Karpas-422 (cell line): ENCODE measurements at regions not wholly inside any gene's neighbourhood (a gene's known extent, or its start where the extent isn't known, plus 50 kb on each side); places are given as distances from the start of the nearest gene placed in this dataset.

Source experiments
- DNase-seq: peaks from one replicate; pipeline ENCODE4 v3.0.0-alpha.2; 2015
- H2AFZ ChIP-seq: fragments of 200-600 bp; sonication (generic); 2 replicates; pipeline ENCODE4 v1.6.1; 2014; ENCODE audit warnings: antibody characterized with exemption, low read length, mixed read lengths
- H3K27ac ChIP-seq: fragments of 200-600 bp; sonication (generic); 2 replicates; pipeline ENCODE4 v1.5.1; 2014; ENCODE audit warnings: mild to moderate bottlenecking, low read length, moderate library complexity
- H3K27me3 ChIP-seq: fragments of 200-600 bp; sonication (generic); 2 replicates; pipeline ENCODE4 v1.6.1; 2014; ENCODE audit warnings: low read length, mixed read lengths
- H3K36me3 ChIP-seq: fragments of 200-600 bp; sonication (generic); 2 replicates; pipeline ENCODE4 v1.6.1; 2014; ENCODE audit warnings: low read length, mixed read lengths; ENCODE audit not compliant: insufficient read depth
- H3K4me1 ChIP-seq: fragments of 200-600 bp; sonication (generic); 2 replicates; pipeline ENCODE4 v1.6.1; 2014; ENCODE audit warnings: mild to moderate bottlenecking, low read length, mixed read lengths
- H3K4me2 ChIP-seq: fragments of 200-600 bp; sonication (generic); 2 replicates; pipeline ENCODE4 v1.6.1; 2014; ENCODE audit warnings: low read length, low read depth, mild to moderate bottlenecking; ENCODE audit not compliant: poor library complexity, severe bottlenecking
- H3K4me3 ChIP-seq: fragments of 200-600 bp; sonication (generic); 2 replicates; pipeline ENCODE4 v1.5.1; 2014; ENCODE audit warnings: mild to moderate bottlenecking, antibody characterized with exemption, low read length, mixed read lengths
- H3K79me2 ChIP-seq: fragments of 200-600 bp; sonication (generic); 2 replicates; pipeline ENCODE4 v1.6.1; 2014; ENCODE audit warnings: mild to moderate bottlenecking, low read length, mixed read lengths
- H3K9ac ChIP-seq: fragments of 200-600 bp; sonication (generic); 2 replicates; pipeline ENCODE4 v1.6.0; 2014; ENCODE audit warnings: low read length
- H3K9me2 ChIP-seq: fragments of 200-600 bp; sonication (generic), shearing (Covaris generic); replicated peaks from 2 replicates; pipeline ENCODE4 v1.6.0; 2014; ENCODE audit warnings: mild to moderate bottlenecking, low read length, moderate library complexity; ENCODE audit not compliant: insufficient read depth
- H3K9me3 ChIP-seq: fragments of 300-700, 200-600 bp; sonication (generic); 2 replicates; pipeline ENCODE4 v1.6.1; 2014; ENCODE audit warnings: low read length, mixed read lengths
- H4K20me1 ChIP-seq: fragments of 200-600 bp; sonication (generic); 2 replicates; pipeline ENCODE4 v1.6.1; 2014; ENCODE audit warnings: mild to moderate bottlenecking, antibody characterized with exemption, low read length, low read depth; ENCODE audit not compliant: insufficient read depth

DNA sequence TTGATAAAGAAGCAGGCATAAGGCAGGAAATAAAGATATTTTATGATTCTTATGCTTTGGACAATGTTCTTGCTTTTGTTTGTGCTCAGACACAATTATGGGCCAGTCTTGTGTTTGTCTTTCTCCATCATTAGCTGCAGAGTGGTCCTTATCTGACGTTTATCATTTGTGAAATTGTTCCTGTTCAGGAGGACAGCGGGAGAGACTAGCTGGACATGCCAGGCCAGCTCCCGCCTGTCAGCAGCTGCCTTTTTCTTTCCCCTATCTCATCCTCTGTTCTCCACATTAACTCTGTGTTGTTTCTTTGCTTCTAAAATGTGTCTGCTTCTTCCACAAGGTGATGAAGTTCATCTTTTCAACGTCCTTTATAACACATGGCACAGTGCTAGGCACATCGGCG lies 333.5 kb downstream of the NPIPA8 start:
- Histone ChIP-seq H3K4me1 (peaks cover 8% of the 10 kb centered on the region; the same call in 1 of the 2 replicates), H3K79me2 (no peaks in the 10 kb centered on the region), H3K4me3 (no peak overlapping the region), H3K4me2 (no peak overlapping the region), H3K9me3 (no peaks in the 10 kb centered on the region), H3K36me3 (no peaks in the 10 kb centered on the region), H3K9me2 (no peaks in the 10 kb centered on the region), H3K27me3 (0 out of 2 replicates have a peak, but pooled peaks cover 3% of the 10 kb centered on the region), H4K20me1 (no peaks in the 10 kb centered on the region), H3K27ac (no peak overlapping the region), H3K9ac (no peak overlapping the region), H2AFZ (no peak overlapping the region)
- no peak for DNase-seq

DNA sequence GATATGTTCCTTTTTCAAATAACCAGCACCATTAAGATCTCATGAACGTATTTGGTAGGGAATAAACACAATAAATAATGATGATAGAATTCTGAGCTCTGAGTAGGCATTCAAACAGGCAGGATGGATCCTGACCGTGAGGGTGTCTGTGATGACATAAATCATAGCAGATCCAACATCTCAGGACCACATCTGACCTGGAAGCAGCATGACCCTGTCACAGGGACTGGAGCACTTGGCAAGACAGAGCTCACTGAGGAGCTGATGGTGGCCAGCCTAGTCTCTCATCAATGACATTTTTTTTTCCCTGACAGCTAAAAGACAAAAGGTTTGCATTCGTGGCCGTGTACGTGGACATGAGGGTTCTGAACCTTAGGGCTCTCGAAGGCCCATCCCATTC lies 337.5 kb downstream of the NPIPA8 start:
- Histone ChIP-seq H3K9me2 (no peaks in the 10 kb centered on the region), H3K4me2 (no peak overlapping the region), H3K9me3 (no peaks in the 10 kb centered on the region), H2AFZ (no peak overlapping the region), H3K9ac (no peak overlapping the region), H3K27me3 (no peaks in the 10 kb centered on the region), H3K27ac (no peak overlapping the region), H3K4me1 (peaks cover 8% of the 10 kb centered on the region; the same call in 1 of the 2 replicates), H4K20me1 (no peaks in the 10 kb centered on the region), H3K79me2 (no peaks in the 10 kb centered on the region), H3K4me3 (no peak overlapping the region), H3K36me3 (no peaks in the 10 kb centered on the region)
- no peak for DNase-seq

DNA sequence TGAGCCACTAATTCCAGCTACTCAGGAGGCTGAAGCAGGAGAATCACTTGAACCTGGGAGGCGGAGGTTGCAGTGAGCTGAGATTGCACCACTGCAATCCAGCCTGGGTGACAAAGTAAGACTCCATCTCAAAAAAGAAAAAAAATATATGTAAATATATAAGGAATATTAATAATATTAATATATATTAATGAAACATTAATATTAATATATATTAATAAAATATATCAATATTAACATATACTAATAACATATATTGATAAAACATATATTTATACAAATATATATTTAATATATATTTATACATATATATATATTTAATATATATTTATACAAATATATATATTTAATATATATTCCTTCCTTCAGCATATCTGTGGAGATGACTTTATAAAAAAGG lies 338.0 kb downstream of the NPIPA8 start:
- Histone ChIP-seq H3K4me2 (no peak overlapping the region), H3K9ac (no peak overlapping the region), H2AFZ (no peak overlapping the region), H3K9me2 (no peaks in the 10 kb centered on the region), H4K20me1 (no peaks in the 10 kb centered on the region), H3K4me3 (no peak overlapping the region), H3K36me3 (no peaks in the 10 kb centered on the region), H3K27me3 (no peaks in the 10 kb centered on the region), H3K27ac (no peak overlapping the region), H3K79me2 (no peaks in the 10 kb centered on the region), H3K9me3 (no peaks in the 10 kb centered on the region), H3K4me1 (peaks cover 8% of the 10 kb centered on the region; the same call in 1 of the 2 replicates)
- no peak for DNase-seq

DNA sequence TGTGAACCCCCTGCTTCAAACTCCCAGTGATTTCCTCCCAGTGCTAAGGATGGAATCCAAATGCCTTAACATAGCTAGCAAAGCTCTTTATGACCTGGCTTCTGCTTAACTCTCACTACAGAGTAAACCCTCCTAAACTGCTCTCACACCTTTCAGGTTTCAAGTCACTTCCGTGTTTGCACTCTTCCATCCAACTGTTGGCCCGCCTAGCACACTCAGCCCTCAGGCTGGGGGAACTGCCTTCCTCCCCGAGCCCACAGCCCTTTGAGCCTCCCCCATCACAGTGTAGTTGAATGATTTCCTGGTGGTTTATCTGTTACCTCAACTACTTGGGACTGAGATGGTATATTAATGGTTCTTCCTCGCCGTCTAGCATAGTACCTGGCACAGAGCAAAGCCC lies 342.5 kb downstream of the NPIPA8 start:
- no peak for DNase-seq
- H3K4me3 ChIP-seq = no peak overlapping the region
- H3K27ac ChIP-seq = no peak overlapping the region
- no peaks in the 10 kb centered on the region for H3K9me3 ChIP-seq
- no peaks in the 10 kb centered on the region; the same call in 1 of the 2 replicates for H3K4me1 ChIP-seq
- no peak overlapping the region for H2AFZ ChIP-seq
- no peak overlapping the region for H3K9ac ChIP-seq
- H4K20me1 ChIP-seq = no peaks in the 10 kb centered on the region
- H3K27me3 ChIP-seq = no peaks in the 10 kb centered on the region
- no peaks in the 10 kb centered on the region for H3K36me3 ChIP-seq
- H3K9me2 ChIP-seq = no peaks in the 10 kb centered on the region
- H3K4me2 ChIP-seq = no peak overlapping the region
- no peaks in the 10 kb centered on the region for H3K79me2 ChIP-seq

DNA sequence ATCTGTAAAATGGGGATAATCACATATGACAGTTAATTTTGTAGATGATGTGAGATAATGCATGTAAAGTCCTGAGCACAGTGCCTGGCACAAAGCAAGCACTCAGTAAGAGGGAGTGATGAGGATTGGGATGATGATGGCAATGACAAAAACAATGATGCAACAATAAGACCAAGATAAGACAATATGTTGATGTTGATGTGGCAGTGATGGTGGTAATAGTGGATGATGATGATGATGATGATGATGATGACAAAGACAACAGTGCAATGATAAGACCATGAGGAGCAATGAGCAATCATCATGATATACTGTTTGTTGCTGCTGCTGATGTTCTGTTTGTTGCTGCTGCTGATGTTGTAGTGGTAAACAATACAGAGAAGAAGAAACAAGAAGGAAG lies 344.1 kb downstream of the NPIPA8 start:
- no peak overlapping the region for H3K4me3 ChIP-seq
- no peaks in the 10 kb centered on the region for H3K79me2 ChIP-seq
- H3K9ac ChIP-seq = no peak overlapping the region
- no peak overlapping the region for H3K4me2 ChIP-seq
- no peaks in the 10 kb centered on the region for H4K20me1 ChIP-seq
- DNase-seq = no peak
- H3K27me3 ChIP-seq = no peaks in the 10 kb centered on the region
- H3K4me1 ChIP-seq = no peaks in the 10 kb centered on the region; the same call in 1 of the 2 replicates
- H2AFZ ChIP-seq = no peak overlapping the region
- no peak overlapping the region for H3K27ac ChIP-seq
- H3K9me2 ChIP-seq = no peaks in the 10 kb centered on the region
- H3K9me3 ChIP-seq = no peaks in the 10 kb centered on the region
- H3K36me3 ChIP-seq = no peaks in the 10 kb centered on the region

DNA sequence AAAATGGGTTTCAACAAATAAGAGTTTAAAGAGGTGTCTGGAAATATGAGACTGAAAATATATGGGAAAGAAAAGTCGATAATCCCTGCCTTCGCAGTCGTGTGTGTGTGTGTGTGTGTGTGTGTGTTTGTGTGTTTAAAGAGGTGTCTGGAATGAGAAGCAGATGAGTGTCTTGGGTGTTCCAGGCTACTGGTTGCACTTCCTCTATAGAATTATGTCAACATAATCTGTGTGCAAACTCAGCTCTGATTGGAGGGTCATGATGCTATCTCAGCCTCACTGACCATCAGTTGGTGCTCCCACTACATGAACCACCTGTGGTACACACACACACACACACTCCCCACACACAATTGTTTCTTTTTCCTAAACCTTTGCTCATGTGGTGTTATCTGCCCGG lies 347.3 kb downstream of the NPIPA8 start:
- no peaks in the 10 kb centered on the region for H3K79me2 ChIP-seq
- H3K4me1 ChIP-seq = no peaks in the 10 kb centered on the region; the same call in 1 of the 2 replicates
- no peak overlapping the region for H3K4me2 ChIP-seq
- peak; percentile 46 for DNase-seq
- no peak overlapping the region for H3K27ac ChIP-seq
- H4K20me1 ChIP-seq = no peaks in the 10 kb centered on the region
- no peaks in the 10 kb centered on the region for H3K27me3 ChIP-seq
- H3K36me3 ChIP-seq = no peaks in the 10 kb centered on the region
- no peak overlapping the region for H2AFZ ChIP-seq
- H3K9me2 ChIP-seq = no peaks in the 10 kb centered on the region
- H3K9ac ChIP-seq = no peak overlapping the region
- H3K4me3 ChIP-seq = no peak overlapping the region
- H3K9me3 ChIP-seq = no peaks in the 10 kb centered on the region

DNA sequence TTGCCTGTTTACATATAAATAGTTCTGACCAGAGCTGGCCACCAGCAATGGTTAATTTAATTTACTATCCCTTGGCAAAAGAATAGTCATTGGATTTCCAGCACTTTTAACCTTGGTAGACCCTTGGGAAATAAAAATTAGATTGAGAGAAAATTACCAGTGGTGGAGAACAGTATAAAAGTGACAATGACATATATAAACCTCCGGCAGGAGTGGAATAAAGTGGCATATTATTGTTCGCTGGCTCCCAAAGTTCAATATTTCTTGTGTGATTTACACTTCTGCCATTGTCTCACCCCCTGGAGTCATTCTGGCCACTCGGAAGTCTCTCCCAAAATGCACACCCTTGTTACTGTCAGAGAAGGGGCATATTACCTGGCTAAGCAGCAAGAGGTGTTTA lies 347.7 kb downstream of the NPIPA8 start:
- Histone ChIP-seq H3K9ac (no peak overlapping the region), H3K27me3 (no peaks in the 10 kb centered on the region), H3K27ac (no peak overlapping the region), H3K79me2 (no peaks in the 10 kb centered on the region), H3K4me1 (no peaks in the 10 kb centered on the region; the same call in 1 of the 2 replicates), H3K9me2 (no peaks in the 10 kb centered on the region), H3K36me3 (no peaks in the 10 kb centered on the region), H3K9me3 (no peaks in the 10 kb centered on the region), H3K4me3 (no peak overlapping the region), H3K4me2 (no peak overlapping the region), H4K20me1 (no peaks in the 10 kb centered on the region), H2AFZ (no peak overlapping the region)
- no peak for DNase-seq

DNA sequence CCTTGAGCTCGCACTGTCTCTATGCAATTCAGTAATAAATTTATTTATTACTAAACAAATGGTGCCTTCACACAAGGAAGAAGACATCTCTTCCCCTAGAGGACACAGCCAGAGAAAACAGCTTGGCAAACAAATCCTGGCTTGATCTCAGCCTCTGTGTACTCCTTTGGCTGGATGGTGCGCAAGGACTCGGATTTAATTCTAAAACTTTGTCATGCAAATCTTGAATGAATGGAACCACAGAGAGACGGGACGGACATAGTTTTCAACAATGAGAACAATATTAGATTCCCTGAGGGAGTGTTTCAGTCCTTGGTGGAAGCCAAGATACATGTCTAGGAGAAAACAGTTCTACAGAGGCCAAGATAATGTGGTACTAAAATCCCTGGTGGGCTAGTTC lies 349.5 kb downstream of the NPIPA8 start:
- Histone ChIP-seq H3K4me2 (no peak overlapping the region), H3K9ac (no peak overlapping the region), H3K9me3 (no peaks in the 10 kb centered on the region), H3K9me2 (no peaks in the 10 kb centered on the region), H3K4me1 (no peaks in the 10 kb centered on the region; the same call in 1 of the 2 replicates), H3K27me3 (no peaks in the 10 kb centered on the region), H4K20me1 (no peaks in the 10 kb centered on the region), H3K79me2 (no peaks in the 10 kb centered on the region), H3K36me3 (no peaks in the 10 kb centered on the region), H3K4me3 (no peak overlapping the region), H2AFZ (no peak overlapping the region), H3K27ac (no peak overlapping the region)
- DNase-seq = no peak

DNA sequence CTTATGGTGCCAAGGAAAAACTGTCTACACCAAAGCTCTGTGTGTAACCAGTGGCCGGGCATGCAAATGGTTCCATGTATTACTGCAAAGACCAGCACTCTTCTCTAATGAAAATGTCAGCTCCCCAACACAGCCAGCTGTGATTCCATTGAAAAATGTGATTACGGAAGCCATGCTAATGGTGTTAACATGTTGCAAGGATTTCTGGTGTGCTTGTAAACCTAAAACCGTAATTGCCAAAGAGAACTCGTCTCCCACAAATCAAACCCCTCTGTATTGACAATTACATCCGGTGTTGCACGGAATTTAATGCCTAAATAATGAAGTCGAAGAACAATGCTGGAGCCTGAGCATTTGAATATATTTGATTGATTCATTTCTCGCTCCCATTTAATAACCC lies 351.7 kb downstream of the NPIPA8 start:
- H4K20me1 ChIP-seq = no peaks in the 10 kb centered on the region
- H3K4me2 ChIP-seq = no peak overlapping the region
- no peak overlapping the region for H3K27ac ChIP-seq
- no peak overlapping the region for H3K4me3 ChIP-seq
- H2AFZ ChIP-seq = no peak overlapping the region
- no peaks in the 10 kb centered on the region for H3K36me3 ChIP-seq
- no peaks in the 10 kb centered on the region for H3K79me2 ChIP-seq
- H3K9me3 ChIP-seq = no peaks in the 10 kb centered on the region
- no peak for DNase-seq
- peaks cover 2% of the 10 kb centered on the region for H3K4me1 ChIP-seq
- no peaks in the 10 kb centered on the region for H3K27me3 ChIP-seq
- H3K9ac ChIP-seq = no peak overlapping the region
- H3K9me2 ChIP-seq = no peaks in the 10 kb centered on the region
